SHP77 (cell line): ENCODE measurements at regions not wholly inside any gene's neighbourhood (a gene's known extent, or its start where the extent isn't known, plus 50 kb on each side); places are given as distances from the start of the nearest gene placed in this dataset.

Source experiments
- DNase-seq, 2 experiments: peaks; one replicate each; lab custom pipeline; 2025; lab: John Stamatoyannopoulos, UW

DNA sequence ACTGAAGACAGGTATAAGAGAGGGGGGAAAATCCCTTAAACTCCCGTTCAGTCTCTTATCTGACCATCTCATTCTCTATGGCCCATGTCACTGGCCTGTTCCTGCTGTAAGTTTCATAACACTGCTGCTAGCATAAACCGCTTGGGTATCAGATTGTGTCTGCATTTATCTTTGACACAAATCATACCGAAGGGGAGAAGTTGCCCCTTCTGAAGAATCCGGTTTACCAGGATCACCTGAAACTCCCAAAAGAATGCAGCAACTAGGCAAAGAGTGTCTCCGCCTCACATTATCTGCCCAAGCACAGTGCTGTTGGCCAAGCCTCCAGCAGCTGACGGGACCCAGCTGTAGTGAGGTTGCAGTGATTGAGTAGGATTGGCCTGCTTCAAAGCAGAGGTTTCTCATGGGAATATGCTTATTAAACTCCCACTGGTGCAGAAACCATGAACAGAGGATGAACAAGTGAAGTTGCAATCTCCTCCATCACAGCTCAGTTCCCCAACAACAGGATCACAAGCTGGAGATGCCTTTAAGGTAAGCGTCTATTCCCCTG, 71.3 kb upstream of the PUDP start:
- no peak for DNase-seq

DNA sequence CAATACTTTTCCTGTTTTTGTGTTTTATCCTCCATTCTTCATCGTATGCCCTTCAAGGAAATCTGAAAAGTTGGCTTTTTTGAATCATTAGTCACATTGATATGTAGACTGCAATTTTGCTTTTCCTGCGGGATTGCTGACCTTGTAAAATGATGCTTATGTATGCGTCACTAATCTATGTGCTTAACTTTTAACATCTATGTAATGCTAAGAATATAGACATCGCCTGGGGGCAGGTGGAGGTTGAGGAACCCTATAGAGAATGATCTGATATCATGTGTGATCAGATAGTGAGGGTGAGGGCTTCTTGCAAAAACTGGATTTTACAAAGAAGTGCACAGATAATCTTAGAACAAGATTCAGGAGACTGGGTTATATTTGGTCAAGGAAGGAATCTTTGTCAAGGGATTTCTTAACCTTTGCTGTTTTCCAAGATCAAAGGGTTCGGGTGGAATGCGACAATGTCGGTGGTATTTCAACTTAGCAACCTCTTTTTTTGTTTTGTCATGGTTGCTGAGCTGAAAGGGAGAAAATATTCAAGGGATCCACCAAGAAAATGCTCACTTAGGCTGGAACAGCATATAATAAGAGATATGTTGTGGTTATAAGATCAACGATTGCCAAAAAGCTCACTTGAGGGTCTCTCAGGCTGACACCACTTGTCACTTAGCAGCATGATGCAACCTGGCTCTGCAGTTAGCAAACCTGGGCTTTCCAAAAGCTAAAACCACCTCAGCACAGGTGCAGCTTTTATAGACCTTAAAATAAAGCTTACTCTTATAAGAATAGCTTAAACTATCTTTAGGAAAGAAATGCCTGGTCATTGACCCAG, 70.6 kb upstream of the PUDP start:
- no peak for DNase-seq

DNA sequence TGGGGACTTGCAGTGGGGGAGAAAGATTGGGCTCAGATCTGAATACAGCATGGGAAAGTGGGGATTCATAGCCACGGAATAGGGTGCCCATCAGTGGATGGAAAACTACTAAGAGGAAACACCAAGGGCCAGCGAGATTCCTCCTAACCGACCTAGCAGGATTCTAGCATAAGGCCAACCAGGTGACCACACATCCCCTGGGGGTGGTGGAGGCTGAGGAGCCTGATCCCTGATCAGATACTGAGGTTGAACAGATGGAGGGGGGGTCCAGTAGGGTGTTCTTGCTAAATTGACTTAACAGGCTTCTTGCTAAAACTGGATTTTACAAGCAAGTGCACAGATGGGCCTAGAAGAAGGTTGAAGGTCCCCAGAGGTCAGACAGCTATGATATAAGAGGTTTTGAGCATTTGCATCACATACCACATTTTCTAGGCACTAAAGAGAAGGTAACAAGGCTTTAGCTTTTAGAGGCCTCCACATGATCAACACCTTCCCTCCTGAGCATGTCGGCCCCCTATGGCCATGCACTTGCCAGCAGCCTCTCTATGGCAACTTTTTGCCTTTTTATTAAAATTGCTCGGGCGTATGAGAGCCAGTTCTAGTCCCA, 69.1 kb upstream of the PUDP start:
- DNase-seq, result no peak

DNA sequence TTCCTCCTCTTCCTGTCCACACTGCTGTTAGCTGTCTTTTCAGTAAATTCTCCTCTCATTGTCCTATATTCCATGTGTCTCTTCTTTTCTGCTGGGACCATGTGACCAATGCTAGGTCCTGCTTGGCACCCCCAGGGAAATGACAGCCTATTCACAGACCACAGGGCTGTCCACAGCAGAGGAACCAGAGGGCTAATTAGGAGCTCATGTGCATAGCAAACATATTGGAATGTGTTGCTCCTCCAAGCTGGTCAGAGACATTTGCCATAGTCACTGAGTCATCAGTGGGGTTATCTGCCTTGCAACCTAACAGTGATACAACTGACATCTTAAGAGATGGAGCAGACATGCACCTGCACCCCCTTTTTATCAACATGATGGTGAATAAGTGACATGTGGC, 67.9 kb upstream of the PUDP start:
- DNase-seq, result no peak

DNA sequence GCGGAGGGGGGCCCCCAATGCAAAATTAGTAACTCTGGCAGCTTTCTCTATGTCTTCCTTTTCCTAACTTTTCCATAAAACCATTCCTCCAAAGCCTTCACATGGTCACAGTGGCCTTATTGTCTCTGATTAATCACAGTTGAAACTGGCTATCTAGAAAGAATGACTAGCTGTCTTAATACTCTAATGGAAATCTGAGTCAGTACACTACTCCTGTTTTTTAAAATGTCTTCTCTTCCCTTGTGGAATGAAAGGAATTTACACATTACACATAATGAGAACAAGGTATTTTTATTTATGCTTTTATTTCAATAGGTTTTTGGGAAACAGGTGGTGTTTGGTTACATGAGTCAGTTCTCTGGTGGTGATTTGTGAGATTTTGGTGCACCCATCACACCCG, 66.3 kb upstream of the PUDP start:
- no peak for DNase-seq

DNA sequence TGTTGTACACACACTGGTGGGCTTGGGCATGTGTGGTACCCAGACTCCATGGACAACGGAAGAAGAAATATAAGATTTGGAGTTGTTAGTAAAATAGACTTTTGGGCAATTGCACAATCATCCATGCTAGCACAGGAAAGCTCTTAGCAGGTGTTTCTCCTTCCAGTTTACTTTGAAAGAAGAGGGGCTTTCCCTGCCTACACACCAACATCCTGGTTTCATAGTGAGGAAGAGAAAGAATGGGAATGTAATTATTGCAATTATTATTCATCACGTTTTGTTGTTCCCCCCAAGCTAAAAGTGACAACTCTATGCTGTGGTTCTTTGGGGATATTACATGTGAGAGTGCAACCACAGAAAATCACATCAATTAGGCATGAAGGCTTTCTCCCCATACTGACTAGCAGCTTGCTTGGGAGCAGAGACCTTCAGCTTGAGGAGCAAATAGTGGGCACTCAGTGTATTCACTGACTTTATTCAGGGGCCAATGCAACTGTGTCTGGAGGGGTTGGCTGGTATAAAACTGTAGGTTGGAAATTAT, 57.2 kb upstream of the PUDP start:
- DNase-seq, result no peak

DNA sequence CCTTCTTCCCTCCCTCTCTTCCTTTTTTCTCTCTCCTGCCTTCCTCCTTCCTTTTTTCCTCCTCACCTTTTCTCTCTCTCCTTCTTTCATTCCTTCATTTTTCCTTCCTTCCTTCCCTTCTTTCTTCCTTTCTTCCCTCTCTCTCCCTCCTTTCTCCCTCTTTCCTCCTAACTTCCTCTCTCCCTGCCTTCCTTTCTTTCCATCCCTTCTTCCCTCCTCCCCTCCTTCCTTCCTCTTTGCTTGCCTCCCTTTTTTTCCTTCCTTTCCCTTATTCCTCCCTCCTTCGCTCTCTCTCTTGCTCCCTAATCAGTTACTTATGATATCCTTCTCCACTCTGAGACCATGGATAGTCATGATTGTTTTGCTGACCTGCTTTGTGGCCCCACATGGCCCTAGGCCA, 56.7 kb upstream of the PUDP start:
- DNase-seq, result no peak

DNA sequence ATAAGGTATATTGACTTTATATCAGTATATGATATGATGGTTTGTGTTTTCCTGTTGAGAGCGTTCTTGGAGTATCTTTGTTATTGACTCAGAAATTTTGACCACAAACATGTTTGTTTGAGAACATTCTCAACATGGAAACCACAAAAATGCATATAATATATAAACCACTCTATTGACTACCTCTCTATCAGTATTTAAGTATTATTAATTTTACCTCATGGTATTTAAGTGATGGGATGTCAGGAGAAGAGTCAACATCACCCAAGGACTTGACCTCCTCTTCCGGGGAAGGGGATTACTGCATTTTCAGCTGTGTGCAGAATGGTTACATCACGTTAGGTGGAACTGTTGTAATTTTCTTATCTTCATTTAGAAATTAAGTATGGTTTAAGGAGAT, 54.3 kb upstream of the PUDP start:
- no peak for DNase-seq

DNA sequence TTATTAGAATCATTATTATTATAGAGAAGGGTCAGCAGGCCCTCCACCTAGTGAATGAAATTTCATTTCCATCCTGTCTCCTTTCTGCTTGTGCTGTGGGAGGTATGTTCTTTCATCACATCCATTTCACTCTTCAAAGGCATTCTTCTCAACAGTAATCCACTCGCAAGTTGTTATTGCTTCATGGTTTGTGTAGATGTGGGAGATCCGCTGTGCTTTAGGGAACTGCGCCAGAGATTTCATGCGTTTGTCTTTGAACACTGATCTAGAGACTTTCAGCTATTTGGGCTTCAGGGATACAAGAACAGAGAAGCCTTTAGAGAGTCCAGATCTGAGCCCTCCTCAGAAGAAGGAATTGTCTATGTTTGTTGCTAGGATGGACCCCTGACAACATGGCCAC, 53.5 kb upstream of the PUDP start:
- DNase-seq, result no peak

DNA sequence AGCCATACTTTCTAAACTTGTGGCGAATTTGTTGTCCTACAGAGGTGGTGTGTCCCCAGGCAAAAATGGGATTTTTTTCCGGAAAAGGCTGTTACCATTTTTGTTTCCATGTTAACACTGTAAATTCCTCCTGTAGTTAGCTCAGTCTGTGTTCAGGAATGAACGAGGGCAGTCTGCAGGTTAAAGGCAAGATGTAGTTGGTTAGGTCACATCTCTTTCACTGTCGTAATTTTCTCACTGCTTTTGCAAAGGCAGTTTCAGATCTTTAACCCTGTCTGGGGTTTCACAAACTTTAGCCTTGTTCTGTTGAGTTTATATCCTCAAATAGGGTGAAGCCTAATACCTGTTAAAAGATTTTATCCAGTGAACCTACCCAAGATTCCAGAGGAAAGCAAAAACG, 50.5 kb upstream of the PUDP start:
- no peak for DNase-seq
